Keratinocyte (primary cell): ENCODE measurements at regions not wholly inside any gene's neighbourhood (a gene's known extent, or its start where the extent isn't known, plus 50 kb on each side); places are given as distances from the start of the nearest gene placed in this dataset.

Experiments
- CTCF ChIP-seq, 3 experiments: IDR thresholded peaks in 1 of 3; conservative IDR thresholded peaks in 1 of 3; optimal IDR thresholded peaks in 1 of 3; 2 replicates in 2 of 3; 3 replicates in 1 of 3; pipeline versions ENCODE3 to v1.5.1; 2011; ENCODE audit warnings: low read length in 3 of 3, mild to moderate bottlenecking in 3 of 3, moderate library complexity in 2 of 3, control low read depth in 1 of 3, inconsistent platforms in 1 of 3; ENCODE audit not compliant: insufficient read depth in 2 of 3; ENCODE audit errors: extremely low read depth in 1 of 3
- EZH2 ChIP-seq: IDR thresholded peaks from one replicate; pipeline ENCODE4 v1.6.1; 2012; ENCODE audit warnings: inconsistent platforms, mild to moderate bottlenecking, low read length, moderate library complexity

- TF ChIP-seq CTCF (optimal IDR thresholded peaks at IDR 0.05 in 1 of 3, IDR thresholded peaks at IDR 0.05 in 1 of 3, conservative IDR thresholded peaks at IDR 0.05 in 1 of 3; ENCODE audit: extremely low read depth in 1 of 3, insufficient read depth in 2 of 3, low read length in 3 of 3) (no peak), EZH2 (no peak)
Observed at GRCh38 chr5:35359859-35360258, 129.6 kb upstream of the PRLR start.
